SU-DHL-6 (cell line): ENCODE measurements at regions not wholly inside any gene's neighbourhood (a gene's known extent, or its start where the extent isn't known, plus 50 kb on each side); places are given as distances from the start of the nearest gene placed in this dataset.
"Not testable (repeated sequence)": the region's sequence is repeated elsewhere in the genome, so short reads cannot be mapped to it uniquely, and the experiment has no call there.

Source experiments
- H2AFZ ChIP-seq: fragments of 200-600 bp; sonication (generic); 2 replicates; pipeline ENCODE4 v1.6.1; 2014; ENCODE audit warnings: low read depth, mild to moderate bottlenecking, moderate library complexity, mixed read lengths, antibody characterized with exemption, low read length; ENCODE audit not compliant: severe bottlenecking
- H3F3A ChIP-seq: fragments of 200-600 bp; shearing (Covaris generic); 2 replicates; pipeline ENCODE4 v1.6.0; 2016; ENCODE audit warnings: antibody characterized with exemption, mild to moderate bottlenecking; ENCODE audit not compliant: insufficient read depth
- H3K27ac ChIP-seq: fragments of 200-600 bp; sonication (generic); 2 replicates; pipeline ENCODE4 v1.5.1; 2016; ENCODE audit warnings: low read depth, mild to moderate bottlenecking, low read length, moderate library complexity, mixed read lengths
- H3K27me3 ChIP-seq: fragments of 200-600 bp; sonication (generic), shearing (Covaris generic); 2 replicates; pipeline ENCODE4 v1.6.0; 2014; ENCODE audit warnings: mild to moderate bottlenecking, low read length
- H3K36me3 ChIP-seq: fragments of 200-600 bp; sonication (generic); 2 replicates; pipeline ENCODE4 v1.6.1; 2014; ENCODE audit warnings: mild to moderate bottlenecking, low read length, mixed read lengths
- H3K4me2 ChIP-seq: fragments of 300-600, 200-600 bp; shearing (Covaris generic), sonication (generic); 2 replicates; pipeline ENCODE4 v1.6.0; 2014; ENCODE audit warnings: low read length, low read depth, mild to moderate bottlenecking; ENCODE audit not compliant: poor library complexity, severe bottlenecking
- H3K4me3 ChIP-seq: fragments of 200-600 bp; sonication (generic); 2 replicates; pipeline ENCODE4 v1.5.1; 2014; ENCODE audit warnings: antibody characterized with exemption, low read length, mild to moderate bottlenecking, mixed read lengths; ENCODE audit not compliant: insufficient read depth, poor library complexity, severe bottlenecking
- H3K79me2 ChIP-seq: fragments of 200-600 bp; sonication (generic); 2 replicates; pipeline ENCODE4 v1.6.1; 2014; ENCODE audit warnings: mild to moderate bottlenecking, low read length, moderate library complexity; ENCODE audit not compliant: insufficient read depth
- H3K9ac ChIP-seq: fragments of 200-600 bp; sonication (generic); 2 replicates; pipeline ENCODE4 v1.7.0; 2014; ENCODE audit warnings: mild to moderate bottlenecking, low read length
- H3K9me2 ChIP-seq: fragments of 200-600 bp; sonication (generic); replicated peaks from 2 replicates; pipeline ENCODE4 v1.6.1; 2014; ENCODE audit warnings: low read length; ENCODE audit not compliant: insufficient read depth
- H3K9me3 ChIP-seq: fragments of 200-600 bp; sonication (generic); 2 replicates; pipeline ENCODE4 v1.6.1; 2014; ENCODE audit warnings: low read length, mixed read lengths; ENCODE audit not compliant: insufficient read depth
- H4K20me1 ChIP-seq: fragments of 200-600 bp; sonication (generic); 2 replicates; pipeline ENCODE4 v1.6.1; 2014; ENCODE audit warnings: low read depth, mild to moderate bottlenecking, antibody characterized with exemption, low read length, moderate library complexity, mixed read lengths
- CTCF ChIP-seq: fragments of 200-600 bp; sonication (generic); IDR thresholded peaks from one replicate; pipeline ENCODE4 v1.5.1; 2017; ENCODE audit warnings: antibody characterized with exemption, mild to moderate bottlenecking, low read length, moderate library complexity; ENCODE audit not compliant: insufficient read depth, poor library complexity, severe bottlenecking
- EZH2phosphoT487 ChIP-seq: fragments of 200-600 bp; sonication (generic), shearing (Covaris generic); conservative IDR thresholded peaks from 2 replicates; pipeline ENCODE4 v1.6.1; 2018; ENCODE audit warnings: mild to moderate bottlenecking, antibody characterized with exemption, low read length, moderate library complexity, mixed read lengths

- Histone ChIP-seq H3K4me2 (no peak overlapping the region), H3K27me3 (no peaks in the 10 kb centered on the region), H3K27ac (no peak overlapping the region), H3K9me2 (no peaks in the 10 kb centered on the region), H3F3A (no peaks in the 10 kb centered on the region), H4K20me1 (no peaks in the 10 kb centered on the region), H3K9me3 (no peaks in the 10 kb centered on the region), H3K9ac (no peak overlapping the region), H3K4me3 (no peak overlapping the region), H2AFZ (no peak overlapping the region), H3K36me3 (no peaks in the 10 kb centered on the region), H3K79me2 (no peaks in the 10 kb centered on the region)
- no peak for TF ChIP-seq EZH2phosphoT487
- TF ChIP-seq CTCF, result no peak
Observed at GRCh38 chr12:46650688-46651087, 175.1 kb downstream of the SLC38A4 start.

- Histone ChIP-seq H3K9ac (no peak overlapping the region), H3K27me3 (no peaks in the 10 kb centered on the region), H3K27ac (no peak overlapping the region), H3K4me2 (no peak overlapping the region), H3K9me3 (no peaks in the 10 kb centered on the region), H3K36me3 (no peaks in the 10 kb centered on the region), H2AFZ (no peak overlapping the region), H3K79me2 (no peaks in the 10 kb centered on the region), H3K9me2 (no peaks in the 10 kb centered on the region), H3F3A (no peaks in the 10 kb centered on the region), H4K20me1 (no peaks in the 10 kb centered on the region), H3K4me3 (no peak overlapping the region)
- TF ChIP-seq EZH2phosphoT487 (no peak), CTCF (no peak)
Observed at GRCh38 chr12:46649433-46649832, 176.4 kb downstream of the SLC38A4 start.

DNA sequence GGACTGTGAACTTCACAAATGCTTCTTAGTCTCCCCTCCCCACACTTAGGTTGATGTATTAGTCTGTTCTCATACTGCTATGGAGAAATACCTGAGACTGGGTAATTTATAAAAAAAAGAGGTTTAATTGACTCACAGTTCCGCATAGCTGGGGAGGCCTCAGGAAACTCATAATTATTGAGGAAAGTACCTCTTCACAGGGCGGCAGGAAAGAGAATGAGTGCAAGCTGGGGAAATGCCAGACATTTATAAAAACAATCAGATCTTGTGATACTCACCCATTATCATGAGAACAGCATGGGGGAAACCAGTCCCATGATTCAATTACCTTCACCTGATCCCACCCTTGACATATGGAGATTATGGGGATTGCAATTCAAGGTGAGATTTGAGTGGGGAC lies 178.8 kb downstream of the SLC38A4 start:
- Histone ChIP-seq H3K27ac (no peak overlapping the region), H3K4me2 (no peak overlapping the region), H4K20me1 (no peaks in the 10 kb centered on the region), H3K27me3 (no peaks in the 10 kb centered on the region), H3K9me3 (no peaks in the 10 kb centered on the region), H3K9me2 (no peaks in the 10 kb centered on the region), H3K79me2 (no peaks in the 10 kb centered on the region), H3K4me3 (no peak overlapping the region), H2AFZ (no peak overlapping the region), H3K36me3 (no peaks in the 10 kb centered on the region), H3K9ac (no peak overlapping the region), H3F3A (no peaks in the 10 kb centered on the region)
- TF ChIP-seq CTCF (no peak), EZH2phosphoT487 (no peak)

DNA sequence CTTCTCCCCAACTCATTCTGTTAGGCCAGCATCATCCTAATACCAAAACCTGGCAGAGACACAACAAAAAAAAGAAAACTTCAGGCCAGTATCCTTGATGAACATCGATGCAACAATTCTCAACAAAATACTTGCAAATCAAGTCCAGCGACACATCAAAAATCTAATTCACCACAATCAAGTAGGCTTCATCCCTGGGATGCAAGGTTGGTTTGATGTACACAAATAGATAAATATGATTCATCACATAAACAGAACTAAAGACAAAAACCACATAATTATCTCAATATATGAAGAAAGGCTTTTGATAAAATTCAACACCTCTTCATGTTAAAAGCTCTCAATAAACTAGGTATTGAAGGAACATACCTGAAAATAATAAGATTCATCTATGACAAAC lies 184.1 kb downstream of the SLC38A4 start:
- not testable (repeated sequence) for H3K36me3 ChIP-seq, H3K9ac ChIP-seq, H3K79me2 ChIP-seq, H3F3A ChIP-seq, H2AFZ ChIP-seq, H4K20me1 ChIP-seq, H3K9me2 ChIP-seq, H3K4me2 ChIP-seq, H3K27me3 ChIP-seq, H3K27ac ChIP-seq, H3K9me3 ChIP-seq, H3K4me3 ChIP-seq
